Panc1 (cell line): ENCODE measurements at regions not wholly inside any gene's neighbourhood (a gene's known extent, or its start where the extent isn't known, plus 50 kb on each side); places are given as distances from the start of the nearest gene placed in this dataset.

Experiments used
- CTCF ChIP-seq: fragments of 450-650 bp; IDR thresholded peaks from 2 replicates; pipeline ENCODE4 v1.5.1; 2017; ENCODE audit warnings: mild to moderate bottlenecking
- POLR2AphosphoS5 ChIP-seq: IDR thresholded peaks from 2 replicates; pipeline ENCODE4 v1.6.1; 2012; ENCODE audit warnings: mild to moderate bottlenecking, low read depth, low read length, moderate library complexity
- REST ChIP-seq, 2 experiments: IDR thresholded peaks; 2 replicates each; pipeline ENCODE4 v1.6.1; 2011 to 2012; ENCODE audit warnings: low read depth in 2 of 2, control low read depth in 1 of 2, low read length in 1 of 2, mild to moderate bottlenecking in 1 of 2, moderate library complexity in 1 of 2; ENCODE audit not compliant: insufficient read depth in 1 of 2

GRCh38 chr3:118635711-118636110, 398.9 kb downstream of the IGSF11 start:
- no peak for TF ChIP-seq POLR2AphosphoS5
- no peak for TF ChIP-seq CTCF
- TF ChIP-seq REST (IDR thresholded peaks at IDR 0.05; ENCODE audit: insufficient read depth in 1 of 2, low read depth in 2 of 2, low read length in 1 of 2), result no peak
